GM21737 (cell line): ENCODE measurements at regions not wholly inside any gene's neighbourhood (a gene's known extent, or its start where the extent isn't known, plus 50 kb on each side); places are given as distances from the start of the nearest gene placed in this dataset.

Source experiments
- ATAC-seq: cut with Tn5 transposase; IDR thresholded peaks from one replicate; pipeline ENCODE4 v1.9.1; 2021; ENCODE audit warnings: mild to moderate bottlenecking, moderate library complexity; ENCODE audit not compliant: unreplicated experiment

DNA sequence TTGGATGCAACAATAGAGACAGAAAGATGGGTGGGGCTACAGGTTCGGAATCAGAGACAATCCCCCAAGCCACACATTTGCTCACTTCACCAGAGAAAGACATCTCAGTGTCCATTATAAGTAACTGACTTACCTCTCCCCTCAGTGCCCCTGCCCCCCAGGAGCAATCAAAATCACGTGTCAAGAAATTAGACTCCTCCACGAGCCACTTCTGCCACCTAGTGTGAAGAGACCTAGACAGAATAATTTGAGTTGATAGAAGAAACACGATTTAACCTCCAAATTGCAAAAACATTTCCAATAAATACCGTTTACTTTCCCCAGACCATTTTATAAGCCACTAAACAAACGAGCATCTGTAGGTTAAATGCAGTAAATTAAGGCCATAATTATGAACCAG lies 123.2 kb downstream of the SLC30A10 start:
- no peak for ATAC-seq

DNA sequence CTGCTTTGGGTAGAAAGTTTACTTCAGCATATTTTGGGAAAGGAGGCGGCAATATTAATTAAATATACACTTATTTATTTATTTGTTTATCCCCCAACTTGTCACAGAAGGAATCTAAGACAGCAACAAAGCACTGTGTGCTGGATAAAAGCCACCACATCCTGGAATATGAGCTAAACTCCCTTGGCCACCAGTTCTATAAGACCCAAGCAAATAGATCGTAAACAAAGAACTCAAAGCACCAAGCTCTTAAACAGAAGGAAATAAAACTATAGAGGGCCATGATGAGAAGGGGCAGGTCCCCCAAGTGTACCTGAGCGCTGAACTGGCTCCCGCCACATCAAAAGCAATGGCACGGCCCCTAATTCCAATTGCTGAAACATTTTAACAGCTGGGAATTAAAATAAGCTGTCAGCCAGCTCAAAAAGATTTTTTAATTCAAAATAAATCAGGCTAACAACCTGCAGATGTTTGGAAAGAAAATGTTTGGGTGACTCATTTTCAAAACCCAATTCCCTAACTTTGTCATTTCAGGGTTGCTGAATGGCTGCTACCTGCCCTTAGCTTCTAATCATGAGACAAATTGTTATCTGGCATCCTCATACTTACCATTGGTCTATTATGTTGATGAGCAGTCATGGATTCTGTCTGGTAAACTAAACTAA lies 127.1 kb downstream of the SLC30A10 start:
- ATAC-seq = no peak

GRCh38 chr1:219798283-219799030 lies 129.9 kb downstream of the SLC30A10 start:
- no peak for ATAC-seq

GRCh38 chr1:219797683-219798082 lies 130.7 kb downstream of the SLC30A10 start:
- ATAC-seq = no peak

DNA sequence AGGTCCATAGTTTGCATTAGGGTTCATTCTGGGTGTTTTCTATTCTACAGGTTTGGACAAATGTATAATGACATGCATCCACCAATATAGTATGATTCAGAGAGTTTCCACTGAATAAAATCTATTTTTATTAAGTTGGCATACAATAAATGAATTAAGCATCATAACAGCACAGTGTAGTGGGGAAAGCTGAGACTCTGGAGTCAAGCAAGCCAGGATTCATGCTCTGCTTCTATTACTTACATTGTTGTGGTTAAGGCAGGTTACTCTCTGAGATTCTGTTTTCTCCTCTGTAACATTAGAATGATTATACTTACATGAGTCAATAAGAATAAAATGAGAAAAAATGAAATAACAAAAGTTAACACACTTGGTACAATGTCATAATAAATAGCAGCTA lies 131.3 kb downstream of the SLC30A10 start:
- no peak for ATAC-seq

DNA sequence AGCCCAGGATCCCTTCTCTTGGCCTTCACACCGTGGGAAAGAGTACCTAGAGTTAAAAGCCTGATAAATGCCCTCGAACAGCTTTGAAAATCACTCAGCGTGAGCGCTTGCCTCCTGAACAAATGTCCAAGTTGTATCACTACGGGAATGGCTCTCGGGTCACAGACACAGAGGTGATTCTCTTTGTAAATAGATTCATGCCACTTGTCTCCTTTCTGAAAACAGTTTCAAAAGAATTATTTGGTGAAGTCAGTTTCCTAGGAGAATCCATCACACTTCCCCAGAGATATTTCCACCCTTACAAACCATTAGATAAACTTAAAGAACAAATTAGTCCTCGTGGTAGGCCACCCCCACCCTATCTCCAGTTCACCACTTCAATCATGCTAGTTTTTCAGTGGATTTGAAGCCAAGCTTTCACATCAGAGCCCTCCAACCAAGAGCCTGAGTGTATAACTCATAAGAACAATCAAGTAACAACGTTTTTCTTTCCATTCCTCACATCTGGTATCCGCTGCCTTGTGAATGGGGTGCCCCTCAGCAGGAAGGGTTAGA lies 132.9 kb downstream of the SLC30A10 start:
- ATAC-seq = no peak

DNA sequence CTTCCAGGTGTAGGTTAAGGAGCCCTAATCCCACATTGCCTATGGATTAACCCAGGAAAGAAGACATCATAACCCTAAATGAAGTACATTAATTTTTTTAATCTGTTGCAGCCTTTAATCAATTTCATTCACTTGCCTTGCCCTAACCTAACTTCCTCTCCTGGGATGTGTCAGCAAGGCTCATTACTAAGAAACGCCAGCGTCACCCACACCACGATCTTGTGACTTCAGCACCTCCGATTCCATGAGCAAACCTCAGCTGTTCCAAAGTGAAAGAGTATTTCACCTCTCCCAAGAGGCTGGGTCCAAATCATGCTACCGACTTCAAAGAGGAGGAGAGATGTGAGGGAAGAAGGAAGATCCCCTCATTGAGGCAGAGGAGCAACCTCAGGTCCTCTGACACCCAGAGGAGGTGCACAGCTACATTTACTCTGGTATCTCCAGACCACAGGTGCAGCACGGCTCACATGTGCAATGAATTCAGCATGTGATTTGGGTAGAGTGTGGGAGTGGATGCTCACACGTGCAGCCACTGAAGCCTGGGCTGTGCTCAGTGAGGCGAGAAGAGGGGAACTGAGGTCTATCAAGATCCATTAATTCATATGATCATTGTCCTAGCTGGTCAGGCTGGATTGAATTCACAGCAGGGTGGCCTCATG lies 134.1 kb downstream of the SLC30A10 start:
- no peak for ATAC-seq

GRCh38 chr1:219792337-219793021 lies 135.9 kb downstream of the SLC30A10 start:
- no peak for ATAC-seq

DNA sequence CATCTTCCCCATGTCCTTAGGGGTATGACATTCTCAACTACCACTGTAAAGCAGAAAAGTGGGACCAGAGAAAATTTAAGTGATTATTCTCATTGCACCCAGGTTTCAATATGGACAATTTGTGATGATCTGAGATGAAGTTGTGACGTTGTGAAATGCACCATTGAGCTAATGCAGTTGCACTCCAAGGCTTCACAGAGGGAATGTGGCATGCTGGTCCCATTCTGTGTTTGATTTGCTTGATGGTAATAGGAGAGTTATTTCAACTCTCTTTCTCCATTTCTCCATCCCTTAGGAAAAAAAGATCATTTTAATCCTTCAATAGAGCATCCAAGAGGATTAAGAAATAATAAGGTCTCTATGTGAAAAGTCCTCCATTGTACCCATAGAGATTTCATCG lies 136.6 kb downstream of the SLC30A10 start:
- no peak for ATAC-seq

DNA sequence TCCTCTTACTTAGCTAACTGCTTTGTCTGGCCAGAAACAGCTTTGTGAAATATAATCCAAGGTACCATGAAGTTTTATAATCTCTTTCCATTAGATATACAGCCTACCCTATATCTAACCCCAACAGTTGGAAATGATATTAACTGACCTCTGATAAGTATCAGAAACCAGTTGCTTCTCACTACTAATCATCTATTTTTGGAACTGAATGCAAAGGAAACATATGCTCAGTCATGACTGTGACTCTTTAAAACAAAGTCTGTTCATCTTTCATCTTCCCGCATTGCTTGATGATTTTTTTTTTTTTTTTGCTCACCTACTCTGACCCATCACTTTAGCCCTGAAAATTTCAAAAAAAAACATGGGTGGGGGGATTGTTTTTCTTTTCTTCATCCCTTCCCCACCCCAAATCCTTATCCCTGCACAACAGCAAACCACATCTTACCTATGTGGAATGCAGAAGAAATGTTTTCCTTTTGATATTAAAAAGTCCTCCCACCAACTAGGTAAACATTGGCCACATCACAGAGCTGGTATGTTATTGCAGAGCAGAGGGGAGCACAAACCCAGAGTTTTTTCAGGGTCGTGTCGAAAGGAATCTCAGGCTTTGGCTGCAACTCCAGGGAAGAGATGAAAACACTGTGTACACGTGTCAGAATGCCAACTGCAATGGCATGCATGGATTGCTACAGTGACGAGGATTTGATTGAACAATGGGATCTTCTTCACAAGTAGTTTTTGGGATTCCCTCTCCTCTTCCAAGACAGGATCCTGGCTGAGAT lies 137.3 kb downstream of the SLC30A10 start:
- no peak for ATAC-seq

DNA sequence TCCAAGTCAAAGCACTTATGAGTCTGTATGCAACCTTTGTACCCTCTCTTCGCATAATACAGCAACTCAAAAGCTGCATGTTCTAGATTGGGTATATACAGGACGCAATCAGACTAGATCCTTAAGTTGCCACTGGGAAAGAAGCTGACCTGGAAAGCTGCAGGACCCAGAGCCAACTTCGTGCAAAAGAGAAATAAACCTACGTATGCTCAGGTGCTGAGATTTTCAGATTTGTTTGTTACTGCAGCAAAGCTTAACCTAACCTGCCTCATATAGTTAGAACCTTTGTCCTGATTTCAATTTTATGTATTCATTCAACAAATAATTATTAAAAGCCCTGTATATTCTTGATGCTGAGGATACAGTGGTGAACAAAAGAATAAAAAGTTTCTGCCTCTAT lies 139.7 kb downstream of the SLC30A10 start:
- no peak for ATAC-seq

DNA sequence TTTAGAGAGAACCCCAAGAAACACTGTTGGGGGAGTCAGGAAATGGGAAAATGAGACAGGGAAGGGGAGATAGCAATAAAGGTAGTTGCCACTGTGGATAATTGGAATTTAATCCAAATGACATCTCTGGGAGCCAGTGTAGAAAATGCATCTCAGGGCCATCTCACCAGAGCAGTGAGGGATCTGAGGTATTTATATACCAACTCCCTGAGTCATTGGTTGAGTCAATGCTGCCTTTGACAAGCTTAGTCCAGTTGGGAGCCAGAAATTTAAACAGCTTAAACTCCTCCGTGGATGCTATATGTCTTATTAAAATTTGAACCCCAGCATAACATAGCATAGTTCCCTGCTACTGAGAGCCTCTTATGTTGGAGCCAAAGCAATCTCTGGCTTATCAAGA lies 140.3 kb downstream of the SLC30A10 start:
- no peak for ATAC-seq

DNA sequence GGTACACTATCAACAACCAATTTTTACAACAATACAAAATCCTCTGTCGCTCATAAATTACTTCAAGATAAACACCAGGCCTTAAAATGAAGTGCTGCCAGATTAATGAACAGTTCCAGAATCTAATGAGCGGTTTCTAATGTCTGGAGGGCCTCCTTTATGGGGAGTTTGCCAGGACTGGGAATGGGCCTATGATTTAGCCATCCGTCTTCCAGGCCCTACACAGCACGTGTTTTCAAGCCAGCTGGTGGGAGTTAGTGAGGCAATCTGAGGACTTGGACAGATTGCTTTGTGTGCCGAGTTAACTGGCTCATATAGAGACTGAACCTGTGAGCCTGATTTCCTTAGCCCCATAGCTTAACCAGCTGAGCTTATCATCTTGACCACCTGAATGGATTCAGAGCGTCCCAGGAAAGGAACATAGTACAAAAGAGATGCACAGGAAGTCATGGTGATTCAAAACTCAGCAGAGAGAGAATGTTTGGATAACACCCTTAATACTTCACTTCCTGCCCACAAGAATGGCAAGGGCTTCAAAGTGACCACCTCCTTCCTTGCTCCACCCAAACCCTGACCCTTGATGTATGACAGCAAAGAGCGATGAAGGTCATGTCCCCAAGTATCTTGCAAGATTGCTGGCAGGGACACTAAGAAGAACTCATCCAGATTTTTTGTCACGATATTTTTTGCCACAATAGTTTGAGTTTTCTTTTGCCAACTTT lies 143.5 kb downstream of the SLC30A10 start:
- ATAC-seq = no peak

- ATAC-seq = no peak
Measured at GRCh38 chr1:219783605-219784235, 144.6 kb downstream of the SLC30A10 start.

GRCh38 chr1:219782929-219783328 lies 145.4 kb downstream of the SLC30A10 start:
- no peak for ATAC-seq

DNA sequence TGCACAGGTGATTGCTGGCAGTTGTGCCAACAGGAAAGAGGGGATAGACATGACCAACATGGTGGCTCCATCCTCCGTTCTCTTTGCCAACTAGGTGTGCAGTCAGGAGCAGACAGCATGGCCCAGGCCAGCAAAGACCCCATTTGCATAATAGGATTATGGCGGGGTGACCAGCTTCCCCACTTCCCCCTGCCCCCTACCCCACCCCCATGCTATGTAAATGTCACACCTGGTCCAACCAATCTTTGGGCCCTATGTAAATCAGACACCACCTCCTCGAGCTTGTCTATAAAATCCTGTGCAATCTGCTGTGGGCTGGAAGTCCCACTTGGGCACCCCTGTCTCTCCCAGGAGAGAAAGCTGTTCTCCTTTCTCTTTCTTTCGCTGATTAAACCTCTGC lies 146.0 kb downstream of the SLC30A10 start:
- no peak for ATAC-seq

DNA sequence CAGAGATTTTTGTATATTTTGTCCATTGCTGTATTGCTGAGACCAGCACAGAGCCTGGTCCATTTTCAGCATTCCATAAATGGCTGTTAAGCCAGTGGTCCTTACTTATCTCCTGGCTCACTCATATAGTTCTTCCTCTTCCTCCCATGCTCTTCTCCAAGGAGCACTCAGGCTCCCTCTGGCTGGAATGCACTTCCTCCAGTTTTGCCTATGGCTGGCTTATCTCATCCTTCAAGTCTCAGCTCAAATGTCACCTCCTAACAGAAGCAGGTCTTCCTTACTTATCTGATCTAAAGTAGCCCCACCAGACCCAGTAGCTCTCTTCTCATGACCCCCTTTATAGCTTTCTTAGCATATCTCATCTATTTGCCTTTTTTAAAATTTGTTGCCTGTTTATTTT lies 146.9 kb downstream of the SLC30A10 start:
- no peak for ATAC-seq

GRCh38 chr1:219778793-219779369 lies 149.5 kb downstream of the SLC30A10 start:
- no peak for ATAC-seq

GRCh38 chr1:219778110-219778509 lies 150.2 kb downstream of the SLC30A10 start:
- no peak for ATAC-seq
